Spleen (tissue), 7 donors: ENCODE measurements at regions not wholly inside any gene's neighbourhood (a gene's known extent, or its start where the extent isn't known, plus 50 kb on each side); places are given as distances from the start of the nearest gene placed in this dataset.

Experiments used
- CTCF ChIP-seq, 11 experiments: fragments of 200-600 bp in 7 of 11; fragments of 450-650 bp in 4 of 11; sonication (generic) in 4 of 11; IDR thresholded peaks in 8 of 11; conservative IDR thresholded peaks in 3 of 11; 1 replicate in 7 of 11; 2 replicates in 4 of 11; pipeline versions ENCODE4 v1.4.0 to v1.8.0; 2016 to 2021; ENCODE audit warnings: antibody characterized with exemption in 11 of 11, inconsistent platforms in 4 of 11, mild to moderate bottlenecking in 1 of 11
- POLR2A ChIP-seq, 3 donors: fragments of 450-650 bp; IDR thresholded peaks; one replicate each; pipeline ENCODE4 v1.5.1; 2017; ENCODE audit warnings: antibody characterized with exemption in 3 of 3, mild to moderate bottlenecking in 1 of 3
- donor health status: DM: no; HTN: no; CAD: no; lungs with moderate emphysema.
- donor health status: DM: no; HTN: no; CAD: no.
- donor health status: DM: no; HTN: no; CAD: no.

- no peak for TF ChIP-seq CTCF (IDR thresholded peaks at IDR 0.05 in 8 of 11, conservative IDR thresholded peaks at IDR 0.05 in 3 of 11)
- no peak for TF ChIP-seq POLR2A (IDR thresholded peaks at IDR 0.05)
Observed at GRCh38 chr9:118643118-118643517, 726.1 kb downstream of the BRINP1 start.
